ENCODE measurements at regions not wholly inside any gene's neighbourhood (a gene's known extent, or its start where the extent isn't known, plus 50 kb on each side); places are given as distances from the start of the nearest gene placed in this dataset.

DNA sequence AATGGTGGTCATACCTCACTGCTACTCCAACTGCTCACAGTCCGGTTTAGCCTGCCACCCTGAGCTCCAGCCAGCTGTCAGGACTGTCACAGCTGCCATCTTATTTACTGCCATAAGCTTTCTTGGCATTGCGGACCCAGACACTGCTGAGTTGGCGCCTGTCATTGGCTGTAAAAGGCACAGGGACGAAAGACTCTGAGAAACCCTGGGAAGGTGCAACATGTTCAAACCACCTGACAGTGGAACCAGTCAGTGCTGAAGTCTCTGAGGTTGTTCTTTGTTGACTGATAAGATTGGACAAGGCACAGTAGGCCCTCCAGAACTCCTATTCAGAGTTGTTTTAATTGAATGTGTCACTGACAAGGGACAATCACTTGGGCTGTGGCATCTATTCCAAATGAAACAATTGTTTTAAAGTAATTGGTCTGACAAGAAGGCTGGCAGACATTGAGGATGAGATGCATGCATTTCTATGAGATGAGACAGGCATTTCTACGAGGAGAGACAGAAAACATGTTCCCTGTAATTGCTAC is 927.8 kb downstream of the STPG2 start:
- DNase-seq (ENCODE audit: low read depth), result no peak

DNA sequence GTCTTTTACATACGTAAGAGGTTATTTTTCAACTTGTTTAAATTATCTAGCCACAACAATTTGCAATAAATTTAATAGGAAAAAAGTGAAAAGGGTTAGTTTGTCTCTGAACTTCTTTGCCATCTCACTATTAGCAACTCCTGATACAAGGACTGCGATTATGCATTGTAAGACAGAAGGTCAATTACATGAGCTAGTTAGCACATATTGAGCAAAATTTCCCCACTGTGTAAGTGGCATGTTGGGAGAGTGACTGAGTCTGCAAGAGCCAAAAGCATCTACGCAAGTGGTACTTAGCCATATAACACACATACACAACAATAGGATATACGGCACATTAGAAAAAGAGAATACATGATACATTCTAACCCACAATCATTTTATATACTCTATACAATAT is 927.2 kb downstream of the STPG2 start:
- DNase-seq (ENCODE audit: low read depth), result no peak

- no peak for DNase-seq (ENCODE audit: low read depth)
Observed at GRCh38 chr4:97235521-97235920, 907.8 kb downstream of the STPG2 start.

GRCh38 chr4:97238956-97239666 is 904.2 kb downstream of the STPG2 start:
- DNase-seq (ENCODE audit: low read depth), result no peak

GRCh38 chr4:97239667-97239997 is 903.6 kb downstream of the STPG2 start:
- DNase-seq (ENCODE audit: low read depth), result no peak

- DNase-seq (ENCODE audit: low read depth), result no peak
Observed at GRCh38 chr4:97252615-97253154, 890.6 kb downstream of the STPG2 start.

GRCh38 chr4:97262769-97263168 is 880.5 kb downstream of the STPG2 start:
- DNase-seq (ENCODE audit: low read depth), result no peak

DNA sequence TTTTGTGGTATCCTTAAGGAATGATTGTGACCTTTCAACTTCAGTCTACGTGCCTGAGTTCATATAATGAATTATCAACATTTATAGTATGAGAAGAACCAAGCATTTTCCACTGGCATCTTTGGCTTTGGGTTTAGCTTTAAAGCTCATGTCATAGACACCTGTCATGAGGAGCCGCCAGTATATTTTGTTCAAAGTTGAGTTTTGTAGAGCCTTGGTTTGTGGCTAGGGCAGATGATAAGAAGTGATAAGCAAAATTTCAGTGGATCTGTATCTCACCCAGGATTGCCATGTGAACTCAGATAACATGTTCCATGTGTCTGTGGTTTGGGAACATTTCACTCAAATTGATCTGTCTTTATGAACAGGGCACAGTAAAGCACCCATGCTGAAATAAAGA is 873.2 kb downstream of the STPG2 start:
- DNase-seq (ENCODE audit: low read depth), result no peak

DNA sequence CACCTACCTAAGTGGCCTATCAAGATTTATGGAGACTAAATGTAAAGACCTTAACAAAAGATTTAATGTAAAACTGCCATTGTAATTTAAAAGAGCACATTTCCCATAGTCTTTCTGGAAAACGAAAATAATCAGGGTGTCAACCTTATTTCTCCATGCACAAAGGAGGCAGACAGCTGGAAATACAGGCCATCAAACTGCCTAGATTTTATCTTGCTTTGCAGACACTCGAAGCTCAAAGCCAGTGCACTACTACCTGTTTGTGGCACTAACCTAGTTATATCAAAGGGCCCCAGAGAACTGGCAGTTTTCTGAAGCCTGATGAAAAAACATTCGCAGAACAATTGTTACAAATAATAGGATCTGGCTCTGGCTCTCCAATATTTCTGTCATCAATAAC is 863.9 kb downstream of the STPG2 start:
- no peak for DNase-seq (ENCODE audit: low read depth)

DNA sequence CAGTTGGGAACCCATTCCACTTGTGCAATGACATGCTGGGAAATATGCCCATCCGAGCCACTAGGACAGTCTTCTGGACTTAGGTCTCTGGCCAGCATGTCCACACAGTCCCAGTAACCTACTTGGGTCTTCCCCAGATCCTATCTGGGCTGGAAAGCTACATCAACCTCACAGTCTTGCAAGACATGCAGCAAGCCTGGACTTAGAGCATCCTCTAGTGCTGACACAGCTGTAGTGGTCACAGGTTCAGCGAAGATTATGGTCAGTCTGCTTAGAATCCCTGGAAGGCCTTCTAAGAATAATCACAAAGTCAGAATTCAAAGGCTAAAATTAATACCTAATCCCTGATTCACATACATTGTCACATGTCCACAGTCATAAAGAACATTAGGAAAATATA is 842.7 kb downstream of the STPG2 start:
- DNase-seq (ENCODE audit: low read depth), result no peak

DNA sequence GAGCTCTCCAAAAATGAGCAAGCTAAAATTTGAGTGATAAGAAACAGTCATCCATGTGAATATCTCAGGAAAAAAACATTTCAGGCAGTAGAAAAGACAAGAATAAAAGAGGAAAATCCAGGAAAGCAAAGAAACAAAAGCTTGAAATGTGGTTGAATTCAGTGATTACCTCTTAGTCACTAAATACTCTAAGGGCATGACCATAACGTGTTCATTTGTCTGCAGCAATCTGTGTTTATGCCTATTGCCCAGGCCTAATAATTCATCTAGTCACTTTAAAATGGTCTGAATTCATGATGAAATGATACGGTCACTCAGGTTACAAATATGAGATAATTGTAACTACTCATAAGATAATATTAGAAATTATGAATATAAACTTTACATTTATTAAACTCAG is 837.9 kb downstream of the STPG2 start:
- no peak for DNase-seq (ENCODE audit: low read depth)

DNA sequence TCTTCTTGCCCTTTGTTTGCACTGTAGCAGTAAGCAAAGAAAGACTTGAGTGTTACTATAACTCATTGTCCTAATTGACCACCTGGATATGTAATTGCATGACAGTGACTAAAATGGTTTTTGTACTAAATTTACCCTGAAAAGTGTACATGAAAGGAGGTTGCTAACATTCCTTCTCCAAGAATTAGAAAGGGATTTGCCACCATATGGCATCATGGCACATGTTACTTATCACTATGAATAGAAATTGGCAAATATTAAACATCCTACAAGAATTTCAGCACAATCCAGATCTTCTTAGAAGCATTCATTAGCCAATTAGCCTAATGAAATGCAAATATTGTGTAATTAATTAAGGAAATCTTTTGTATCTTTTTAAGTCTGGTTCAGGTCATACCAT is 834.2 kb downstream of the STPG2 start:
- DNase-seq (ENCODE audit: low read depth), result no peak

GRCh38 chr4:97317201-97317600 is 826.1 kb downstream of the STPG2 start:
- no peak for DNase-seq (ENCODE audit: low read depth)

DNA sequence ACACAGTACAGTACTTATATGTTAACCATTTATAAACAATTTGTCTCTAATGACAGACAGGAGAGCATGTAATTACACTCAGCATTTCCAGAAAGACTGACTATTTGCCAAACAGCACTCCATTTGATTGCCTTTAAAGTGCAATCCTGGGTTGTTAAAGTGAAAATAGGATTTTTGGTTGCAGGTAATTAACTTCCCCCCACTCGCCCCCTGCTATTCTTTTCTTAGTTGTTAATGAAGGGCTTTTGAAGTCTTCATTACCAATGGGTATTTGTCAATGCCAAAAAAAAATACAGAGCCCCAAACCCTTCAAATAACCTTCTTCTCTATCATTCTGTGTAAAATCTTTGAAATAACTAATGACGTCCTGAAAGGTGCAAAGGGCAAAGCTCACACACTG is 825.6 kb downstream of the STPG2 start:
- DNase-seq (ENCODE audit: low read depth), result no peak

GRCh38 chr4:97325751-97326150 is 817.5 kb downstream of the STPG2 start:
- peak; percentile 1 for DNase-seq (ENCODE audit: low read depth)

- no peak for DNase-seq (ENCODE audit: low read depth)
Observed at GRCh38 chr4:97330917-97331316, 812.4 kb downstream of the STPG2 start.

DNA sequence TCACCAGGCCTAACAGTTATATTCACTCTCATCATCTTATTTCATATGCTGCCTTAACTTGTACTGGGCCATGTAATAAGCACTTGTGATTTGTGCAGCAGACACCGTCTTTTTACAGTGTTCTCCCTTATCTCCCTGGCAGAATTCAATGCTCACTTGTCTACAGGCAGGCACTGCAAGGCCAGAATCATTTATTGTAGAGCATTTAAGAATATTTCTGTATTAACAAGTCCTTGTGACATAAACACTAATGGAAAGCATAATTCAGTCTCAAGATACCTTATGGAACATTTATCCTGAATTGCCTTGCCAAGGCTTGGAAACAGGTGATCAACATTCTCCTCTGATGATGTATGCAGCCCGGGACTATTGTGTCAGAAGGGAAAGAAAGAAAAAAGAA is 808.9 kb downstream of the STPG2 start:
- DNase-seq (ENCODE audit: low read depth), result no peak

DNA sequence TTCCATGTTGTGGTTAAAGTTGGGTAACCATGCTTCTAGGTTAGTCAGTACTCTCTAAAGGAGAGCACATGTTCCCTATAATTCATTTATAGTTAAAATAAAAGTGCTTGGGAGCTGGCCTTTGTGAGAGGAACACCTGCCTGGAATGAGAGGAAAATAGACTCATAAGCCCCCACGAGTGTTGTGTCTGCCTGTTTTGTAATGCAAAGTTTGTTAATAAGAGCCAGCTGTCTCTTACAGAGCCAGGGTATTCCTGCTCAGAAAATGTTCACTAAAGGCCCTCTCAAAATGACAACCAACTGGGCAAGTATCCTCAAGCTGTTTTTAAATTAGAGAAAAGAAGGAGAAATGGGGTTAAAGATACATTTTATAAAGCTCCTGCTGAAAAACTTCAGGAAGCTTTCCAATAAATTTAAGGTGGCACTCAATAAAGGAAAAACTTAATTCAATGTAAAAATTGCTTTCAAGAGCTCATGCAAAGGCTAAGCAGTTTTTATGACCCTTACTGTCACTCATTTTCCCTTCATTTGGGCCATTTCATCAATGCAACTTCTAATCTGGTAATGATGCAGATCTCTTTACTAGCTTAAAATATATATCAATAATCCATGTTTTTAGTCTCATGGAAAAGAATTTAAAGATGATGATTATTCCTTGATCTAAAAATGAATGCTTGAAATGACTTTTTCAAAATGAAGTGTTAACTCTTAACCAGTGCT is 793.6 kb downstream of the STPG2 start:
- no peak for DNase-seq (ENCODE audit: low read depth)

DNA sequence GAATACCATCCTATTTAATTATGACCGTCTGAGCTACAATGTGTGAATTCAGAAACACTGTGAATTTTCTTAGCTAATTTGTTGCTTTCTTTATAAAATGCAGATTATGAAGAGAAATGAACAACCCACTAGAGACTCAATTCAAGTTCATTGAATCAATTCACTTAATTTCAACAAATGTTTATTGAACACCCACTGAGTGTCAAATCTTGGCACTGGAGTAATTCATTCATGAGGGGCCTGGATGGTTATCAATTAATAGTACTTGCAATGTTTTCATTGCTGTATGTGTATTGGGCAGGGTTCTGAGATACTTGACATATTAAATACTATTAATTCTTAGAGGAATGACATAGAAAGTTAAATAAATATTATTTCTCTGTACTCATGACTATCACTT is 789.4 kb downstream of the STPG2 start:
- no peak for DNase-seq (ENCODE audit: low read depth)

DNA sequence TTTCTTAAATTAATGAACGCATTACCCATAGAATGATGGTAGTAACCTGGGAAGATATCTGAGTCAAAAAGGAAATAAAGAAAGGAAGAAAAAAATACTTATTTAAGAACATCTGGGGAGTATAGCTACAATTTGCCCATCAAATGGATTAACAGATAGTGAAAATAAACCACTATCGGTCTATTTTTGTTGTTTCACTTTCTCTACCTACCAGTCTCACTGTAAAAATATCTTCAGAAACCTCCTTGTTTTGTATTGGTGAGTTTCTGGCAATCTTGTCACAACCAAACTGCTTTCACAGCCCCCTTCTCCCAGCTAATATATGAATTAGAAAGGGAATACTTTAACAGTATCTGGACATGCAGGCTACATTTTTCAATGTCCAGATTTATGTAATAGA is 783.5 kb downstream of the STPG2 start:
- DNase-seq (ENCODE audit: low read depth), result no peak

DNA sequence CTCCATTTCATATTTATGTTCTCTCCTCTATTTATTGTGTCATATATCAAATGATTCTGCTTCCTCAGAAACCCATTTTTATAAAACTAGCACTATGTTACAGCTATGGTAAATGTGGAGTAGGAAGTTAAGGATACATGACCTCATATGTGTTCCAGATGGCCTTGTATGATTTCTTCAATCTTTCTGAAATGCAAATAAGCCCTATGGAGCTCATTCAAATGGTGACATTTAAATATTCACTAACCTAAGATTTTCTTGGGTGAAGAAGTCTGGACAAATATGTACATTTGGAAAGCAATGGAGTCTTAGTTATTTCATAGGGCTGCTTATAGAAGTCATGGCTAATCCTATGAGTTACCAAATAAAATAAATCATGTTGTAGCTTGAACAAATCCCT is 782.5 kb downstream of the STPG2 start:
- no peak for DNase-seq (ENCODE audit: low read depth)

DNA sequence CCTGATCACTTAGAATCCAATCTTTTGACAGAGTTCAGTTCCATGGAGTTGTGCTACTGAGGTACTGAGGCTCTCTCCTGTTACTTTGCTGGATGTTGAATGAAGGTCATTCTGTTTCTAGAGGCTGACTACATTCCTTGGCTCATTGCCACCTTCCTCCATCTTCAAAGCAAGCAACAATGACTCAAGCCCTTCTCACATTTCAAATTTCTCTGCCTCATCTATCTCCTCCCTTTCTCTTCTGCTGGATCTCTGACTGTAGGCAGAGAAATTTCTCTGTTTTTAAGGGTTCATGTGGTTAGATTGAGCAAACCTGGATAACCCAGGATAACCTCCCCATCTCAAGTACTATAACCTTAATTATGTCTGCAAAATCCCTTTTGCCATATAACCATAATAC is 775.4 kb downstream of the STPG2 start:
- DNase-seq (ENCODE audit: low read depth), result peak; percentile 6

- DNase-seq (ENCODE audit: low read depth), result no peak
Observed at GRCh38 chr4:97370568-97370967, 772.7 kb downstream of the STPG2 start.

Measured in RPMI7951 (cell line).